HG02973 (cell line): ENCODE measurements at regions not wholly inside any gene's neighbourhood (a gene's known extent, or its start where the extent isn't known, plus 50 kb on each side); places are given as distances from the start of the nearest gene placed in this dataset.
A peak's percentile ranks its signal among the peaks of the same experiment; 100 is the strongest.
"Not testable (repeated sequence)": the region's sequence is repeated elsewhere in the genome, so short reads cannot be mapped to it uniquely, and the experiment has no call there.

ENCODE experiments used
- ATAC-seq: cut with Tn5 transposase; IDR thresholded peaks from one replicate; pipeline ENCODE4 v1.9.1; 2021; ENCODE audit warnings: moderate library complexity; ENCODE audit not compliant: unreplicated experiment

- ATAC-seq = not testable (repeated sequence)
These were observed 263.3 kb upstream of the SFSWAP start for GRCh38 chr12:131447636-131448035.

- no peak for ATAC-seq
These were observed 262.6 kb upstream of the SFSWAP start for GRCh38 chr12:131448254-131448795.

GRCh38 chr12:131449027-131449426 lies 261.9 kb upstream of the SFSWAP start:
- no peak for ATAC-seq

GRCh38 chr12:131452444-131452860 lies 258.4 kb upstream of the SFSWAP start:
- ATAC-seq = no peak

- peak; percentile 98 for ATAC-seq
These were observed 256.3 kb upstream of the SFSWAP start for GRCh38 chr12:131454418-131455217.

- no peak for ATAC-seq
These were observed 255.7 kb upstream of the SFSWAP start for GRCh38 chr12:131455218-131455506.

- ATAC-seq = no peak
These were observed 255.2 kb upstream of the SFSWAP start for GRCh38 chr12:131455581-131456110.

GRCh38 chr12:131456301-131457027 lies 254.4 kb upstream of the SFSWAP start:
- no peak for ATAC-seq

GRCh38 chr12:131457028-131457310 lies 253.9 kb upstream of the SFSWAP start:
- ATAC-seq = no peak

- ATAC-seq = no peak
These were observed 253.4 kb upstream of the SFSWAP start for GRCh38 chr12:131457331-131458047.

- no peak for ATAC-seq
These were observed 252.9 kb upstream of the SFSWAP start for GRCh38 chr12:131458048-131458374.

- no peak for ATAC-seq
These were observed 251.7 kb upstream of the SFSWAP start for GRCh38 chr12:131458931-131459772.

- no peak for ATAC-seq
These were observed 251.0 kb upstream of the SFSWAP start for GRCh38 chr12:131459773-131460365.

- no peak for ATAC-seq
These were observed 250.4 kb upstream of the SFSWAP start for GRCh38 chr12:131460520-131460919.

- ATAC-seq = no peak
These were observed 249.8 kb upstream of the SFSWAP start for GRCh38 chr12:131461096-131461495.

- ATAC-seq = no peak
These were observed 247.7 kb upstream of the SFSWAP start for GRCh38 chr12:131463174-131463573.

GRCh38 chr12:131464081-131464480 lies 246.8 kb upstream of the SFSWAP start:
- no peak for ATAC-seq

- no peak for ATAC-seq
These were observed 244.6 kb upstream of the SFSWAP start for GRCh38 chr12:131466306-131466705.

GRCh38 chr12:131466932-131467331 lies 244.0 kb upstream of the SFSWAP start:
- ATAC-seq = no peak

GRCh38 chr12:131468206-131468605 lies 242.7 kb upstream of the SFSWAP start:
- ATAC-seq = no peak
